ENCODE measurements at regions not wholly inside any gene's neighbourhood (a gene's known extent, or its start where the extent isn't known, plus 50 kb on each side); places are given as distances from the start of the nearest gene placed in this dataset.

DNA sequence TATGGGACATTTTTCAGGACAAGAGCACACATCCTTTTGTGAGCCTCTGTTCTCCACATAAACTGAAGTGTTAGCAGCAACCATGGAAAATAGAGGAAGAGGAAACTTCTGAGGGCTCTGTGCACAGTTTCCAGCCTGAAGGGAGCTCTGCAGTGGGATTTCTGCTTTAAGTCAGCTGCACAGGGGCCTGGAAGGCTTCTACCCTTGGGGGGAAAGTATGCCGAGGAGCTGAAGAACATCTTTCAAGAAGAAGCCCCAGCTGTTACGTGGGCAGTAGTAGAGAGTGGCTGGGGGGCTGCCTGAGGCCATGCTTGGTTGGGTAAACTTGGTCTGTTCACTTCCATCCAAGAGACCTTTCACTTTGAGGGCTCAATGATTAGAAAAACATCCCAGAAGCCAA, 82.7 kb upstream of the EED start:
- TF ChIP-seq CTCF (IDR thresholded peaks at IDR 0.05) (no peak), SIN3A (IDR thresholded peaks at IDR 0.05; ENCODE audit: borderline replicate concordance, insufficient read depth, low read depth, low read length) (no peak)
- TF ChIP-seq, protein P1, sequence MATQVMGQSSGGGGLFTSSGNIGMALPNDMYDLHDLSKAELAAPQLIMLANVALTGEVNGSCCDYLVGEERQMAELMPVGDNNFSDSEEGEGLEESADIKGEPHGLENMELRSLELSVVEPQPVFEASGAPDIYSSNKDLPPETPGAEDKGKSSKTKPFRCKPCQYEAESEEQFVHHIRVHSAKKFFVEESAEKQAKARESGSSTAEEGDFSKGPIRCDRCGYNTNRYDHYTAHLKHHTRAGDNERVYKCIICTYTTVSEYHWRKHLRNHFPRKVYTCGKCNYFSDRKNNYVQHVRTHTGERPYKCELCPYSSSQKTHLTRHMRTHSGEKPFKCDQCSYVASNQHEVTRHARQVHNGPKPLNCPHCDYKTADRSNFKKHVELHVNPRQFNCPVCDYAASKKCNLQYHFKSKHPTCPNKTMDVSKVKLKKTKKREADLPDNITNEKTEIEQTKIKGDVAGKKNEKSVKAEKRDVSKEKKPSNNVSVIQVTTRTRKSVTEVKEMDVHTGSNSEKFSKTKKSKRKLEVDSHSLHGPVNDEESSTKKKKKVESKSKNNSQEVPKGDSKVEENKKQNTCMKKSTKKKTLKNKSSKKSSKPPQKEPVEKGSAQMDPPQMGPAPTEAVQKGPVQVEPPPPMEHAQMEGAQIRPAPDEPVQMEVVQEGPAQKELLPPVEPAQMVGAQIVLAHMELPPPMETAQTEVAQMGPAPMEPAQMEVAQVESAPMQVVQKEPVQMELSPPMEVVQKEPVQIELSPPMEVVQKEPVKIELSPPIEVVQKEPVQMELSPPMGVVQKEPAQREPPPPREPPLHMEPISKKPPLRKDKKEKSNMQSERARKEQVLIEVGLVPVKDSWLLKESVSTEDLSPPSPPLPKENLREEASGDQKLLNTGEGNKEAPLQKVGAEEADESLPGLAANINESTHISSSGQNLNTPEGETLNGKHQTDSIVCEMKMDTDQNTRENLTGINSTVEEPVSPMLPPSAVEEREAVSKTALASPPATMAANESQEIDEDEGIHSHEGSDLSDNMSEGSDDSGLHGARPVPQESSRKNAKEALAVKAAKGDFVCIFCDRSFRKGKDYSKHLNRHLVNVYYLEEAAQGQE (IDR thresholded peaks at IDR 0.05; ENCODE audit: insufficient read depth in 1 of 2, low read depth in 2 of 2, low read length in 1 of 2): no peak

Measured in Panc1 (cell line).